ENCODE measurements at regions not wholly inside any gene's neighbourhood (a gene's known extent, or its start where the extent isn't known, plus 50 kb on each side); places are given as distances from the start of the nearest gene placed in this dataset.

DNA sequence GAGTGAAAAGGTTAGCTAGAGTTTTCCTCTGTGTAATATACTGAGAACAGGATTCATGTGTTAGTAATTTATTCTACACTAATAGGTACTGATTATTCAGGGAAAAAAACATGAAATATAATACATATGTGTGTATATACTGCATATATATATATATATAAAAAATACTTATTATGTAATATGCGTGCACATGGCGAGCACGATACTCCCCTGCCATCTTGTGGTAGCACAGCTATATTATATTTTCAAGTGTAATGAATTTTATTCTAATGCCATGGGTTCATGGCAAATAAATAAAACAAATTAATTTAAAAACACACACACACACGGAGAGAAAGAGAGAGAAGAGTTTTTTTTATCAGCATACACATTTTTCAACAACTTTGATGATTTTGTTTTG, 460.6 kb downstream of the KCNJ2 start:
- WGBS (ENCODE audit: low lambda C conversion rate, missing lambda C conversion rate): 75% methylated on average over 4 of the region's 4 CpGs
- H3K36me3 ChIP-seq (replicated peaks; ENCODE audit: insufficient read depth, low read depth): no peaks in the 10 kb centered on the region
- no peak overlapping the region for H2AFZ ChIP-seq
- H3K27ac ChIP-seq: no peak overlapping the region
- TF ChIP-seq EZH2phosphoT487 (IDR thresholded peaks at IDR 0.05; ENCODE audit: low read depth, severe bottlenecking, unreplicated experiment) (no peak), CTCF (IDR thresholded peaks at IDR 0.05; ENCODE audit: poor library complexity) (peak; percentile 42), EZH2 (IDR thresholded peaks at IDR 0.05; ENCODE audit: borderline replicate concordance) (no peak)
- no peaks in the 10 kb centered on the region for H3K4me1 ChIP-seq (ENCODE audit: insufficient read depth)
- no peak overlapping the region for H3K4me3 ChIP-seq
- no peaks in the 10 kb centered on the region for H3K9me3 ChIP-seq (ENCODE audit: low read depth)
- no peak overlapping the region for H3K4me2 ChIP-seq
- H3K79me2 ChIP-seq: no peaks in the 10 kb centered on the region
- no peaks in the 10 kb centered on the region for H3K9me2 ChIP-seq (replicated peaks; ENCODE audit: insufficient read depth)
- no peaks in the 10 kb centered on the region for H4K20me1 ChIP-seq (ENCODE audit: insufficient read depth, poor library complexity, severe bottlenecking)
- H3K27me3 ChIP-seq: peaks cover 12% of the 10 kb centered on the region
- DNase-seq (ENCODE audit: low spot score): no peak

DNA sequence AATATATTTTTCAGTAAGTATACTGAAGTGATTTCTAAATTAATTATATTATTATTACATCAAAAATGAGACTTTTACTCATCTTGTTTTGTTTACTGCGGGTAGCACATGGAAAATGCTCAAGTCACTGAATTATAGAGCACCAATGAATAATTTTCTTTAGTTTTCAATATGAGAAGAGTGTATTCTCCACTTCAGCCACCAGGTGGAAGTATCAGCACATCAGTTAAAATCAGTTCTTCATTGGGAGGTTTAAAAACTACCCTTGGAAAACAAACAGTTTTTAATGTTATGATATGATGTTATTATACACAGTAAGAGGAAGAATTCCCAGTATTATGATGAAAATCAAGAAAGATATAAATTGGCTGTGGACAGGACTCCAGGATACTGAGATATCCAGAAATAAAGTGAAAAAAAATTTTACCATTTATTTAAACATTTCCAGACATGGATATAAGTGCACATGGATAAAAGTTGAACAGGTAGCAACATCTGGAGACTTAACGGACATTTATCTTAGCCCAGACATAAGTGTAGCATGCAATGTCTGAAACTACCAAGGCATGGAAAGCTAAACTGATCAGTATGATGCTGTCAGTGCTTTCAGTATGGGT, 467.3 kb downstream of the KCNJ2 start:
- H3K27ac ChIP-seq: no peak overlapping the region
- no peaks in the 10 kb centered on the region for H3K36me3 ChIP-seq (replicated peaks; ENCODE audit: insufficient read depth, low read depth)
- peak; percentile 58 for DNase-seq (ENCODE audit: low spot score)
- H3K27me3 ChIP-seq: peaks cover under 1% of the 10 kb centered on the region
- no peaks in the 10 kb centered on the region for H3K9me2 ChIP-seq (replicated peaks; ENCODE audit: insufficient read depth)
- H3K4me1 ChIP-seq (ENCODE audit: insufficient read depth): no peaks in the 10 kb centered on the region
- no peak overlapping the region for H3K4me3 ChIP-seq
- no peak overlapping the region for H3K4me2 ChIP-seq
- no peaks in the 10 kb centered on the region for H4K20me1 ChIP-seq (ENCODE audit: insufficient read depth, poor library complexity, severe bottlenecking)
- H3K79me2 ChIP-seq: no peaks in the 10 kb centered on the region
- no peaks in the 10 kb centered on the region for H3K9me3 ChIP-seq (ENCODE audit: low read depth)
- H2AFZ ChIP-seq: no peak overlapping the region
- TF ChIP-seq CTCF (IDR thresholded peaks at IDR 0.05; ENCODE audit: poor library complexity) (peak; percentile 89), EZH2 (IDR thresholded peaks at IDR 0.05; ENCODE audit: borderline replicate concordance) (no peak)
- 14% methylated on average over 2 of the region's 2 CpGs for WGBS (ENCODE audit: low lambda C conversion rate, missing lambda C conversion rate)

GRCh38 chr17:70642059-70642458, 472.7 kb downstream of the KCNJ2 start:
- 81% methylated on average over 2 of the region's 2 CpGs for WGBS (ENCODE audit: low lambda C conversion rate, missing lambda C conversion rate)
- H3K36me3 ChIP-seq (replicated peaks; ENCODE audit: insufficient read depth, low read depth): no peaks in the 10 kb centered on the region

GRCh38 chr17:70644096-70644495, 474.8 kb downstream of the KCNJ2 start:
- TF ChIP-seq EZH2phosphoT487 (IDR thresholded peaks at IDR 0.05; ENCODE audit: low read depth, severe bottlenecking, unreplicated experiment) (no peak), EZH2 (IDR thresholded peaks at IDR 0.05; ENCODE audit: borderline replicate concordance) (no peak), CTCF (IDR thresholded peaks at IDR 0.05; ENCODE audit: poor library complexity) (no peak)
- Histone ChIP-seq H2AFZ (no peak overlapping the region), H3K4me1 (ENCODE audit: insufficient read depth) (no peaks in the 10 kb centered on the region), H3K27ac (no peak overlapping the region), H3K79me2 (no peaks in the 10 kb centered on the region), H3K9me2 (replicated peaks; ENCODE audit: insufficient read depth) (no peaks in the 10 kb centered on the region), H3K27me3 (no peaks in the 10 kb centered on the region), H3K4me2 (no peak overlapping the region), H3K4me3 (no peak overlapping the region), H3K9me3 (ENCODE audit: low read depth) (no peaks in the 10 kb centered on the region), H3K36me3 (replicated peaks; ENCODE audit: insufficient read depth, low read depth) (no peaks in the 10 kb centered on the region), H4K20me1 (ENCODE audit: insufficient read depth, poor library complexity, severe bottlenecking) (no peaks in the 10 kb centered on the region)
- WGBS (ENCODE audit: low lambda C conversion rate, missing lambda C conversion rate): 85% methylated on average over 2 of the region's 2 CpGs
- DNase-seq (ENCODE audit: low spot score): no peak

More at GRCh38 chr17:70642059-70642458, 472.7 kb downstream of the KCNJ2 start:
- DNase-seq (ENCODE audit: low spot score): no peak
- Histone ChIP-seq H3K9me2 (replicated peaks; ENCODE audit: insufficient read depth) (no peaks in the 10 kb centered on the region), H3K4me3 (no peak overlapping the region), H3K4me1 (ENCODE audit: insufficient read depth) (no peaks in the 10 kb centered on the region), H4K20me1 (ENCODE audit: insufficient read depth, poor library complexity, severe bottlenecking) (no peaks in the 10 kb centered on the region), H3K9me3 (ENCODE audit: low read depth) (no peaks in the 10 kb centered on the region), H3K4me2 (no peak overlapping the region), H2AFZ (no peak overlapping the region), H3K27me3 (no peaks in the 10 kb centered on the region), H3K27ac (no peak overlapping the region), H3K79me2 (no peaks in the 10 kb centered on the region)
- TF ChIP-seq EZH2 (IDR thresholded peaks at IDR 0.05; ENCODE audit: borderline replicate concordance): no peak

Data from hepatocyte (in vitro differentiated cells).